ENCODE measurements at regions not wholly inside any gene's neighbourhood (a gene's known extent, or its start where the extent isn't known, plus 50 kb on each side); places are given as distances from the start of the nearest gene placed in this dataset.
"Not testable (repeated sequence)": the region's sequence is repeated elsewhere in the genome, so short reads cannot be mapped to it uniquely, and the experiment has no call there.

- DNase-seq (ENCODE audit: low read depth), result not testable (repeated sequence)
Measured at GRCh38 chr7:32816409-32816948, 75.1 kb downstream of the KBTBD2 start.

GRCh38 chr7:32814779-32815178 lies 76.8 kb downstream of the KBTBD2 start:
- not testable (repeated sequence) for DNase-seq (ENCODE audit: low read depth)

- DNase-seq (ENCODE audit: low read depth), result no peak
Measured at GRCh38 chr7:32809871-32810270, 81.7 kb downstream of the KBTBD2 start.

- DNase-seq (ENCODE audit: low read depth), result no peak
Measured at GRCh38 chr7:32809347-32809746, 82.2 kb downstream of the KBTBD2 start.

GRCh38 chr7:32803406-32804141 lies 88.0 kb downstream of the KBTBD2 start:
- DNase-seq (ENCODE audit: low read depth), result no peak

GRCh38 chr7:32802305-32802910 lies 89.2 kb downstream of the KBTBD2 start:
- DNase-seq (ENCODE audit: low read depth), result no peak

- DNase-seq (ENCODE audit: low read depth), result not testable (repeated sequence)
Measured at GRCh38 chr7:32793053-32793452, 98.5 kb downstream of the KBTBD2 start.

GRCh38 chr7:32790766-32791430 lies 100.7 kb downstream of the KBTBD2 start:
- DNase-seq (ENCODE audit: low read depth), result not testable (repeated sequence)

GRCh38 chr7:32789266-32789665 lies 102.3 kb downstream of the KBTBD2 start:
- DNase-seq (ENCODE audit: low read depth), result not testable (repeated sequence)

- DNase-seq (ENCODE audit: low read depth), result not testable (repeated sequence)
Measured at GRCh38 chr7:32788174-32788573, 103.4 kb downstream of the KBTBD2 start.

GRCh38 chr7:32785365-32785944 lies 106.1 kb downstream of the KBTBD2 start:
- not testable (repeated sequence) for DNase-seq (ENCODE audit: low read depth)

- DNase-seq (ENCODE audit: low read depth), result not testable (repeated sequence)
Measured at GRCh38 chr7:32779895-32780294, 111.7 kb downstream of the KBTBD2 start.

GRCh38 chr7:32779167-32779566 lies 112.4 kb downstream of the KBTBD2 start:
- DNase-seq (ENCODE audit: low read depth), result no peak

- not testable (repeated sequence) for DNase-seq (ENCODE audit: low read depth)
Measured at GRCh38 chr7:32777041-32777666, 114.4 kb downstream of the KBTBD2 start.

- not testable (repeated sequence) for DNase-seq (ENCODE audit: low read depth)
Measured at GRCh38 chr7:32776318-32776717, 115.2 kb downstream of the KBTBD2 start.

- not testable (repeated sequence) for DNase-seq (ENCODE audit: low read depth)
Measured at GRCh38 chr7:32775809-32776208, 115.8 kb downstream of the KBTBD2 start.

GRCh38 chr7:32774541-32774951 lies 117.0 kb downstream of the KBTBD2 start:
- DNase-seq (ENCODE audit: low read depth), result no peak

GRCh38 chr7:32768866-32769510 lies 122.6 kb downstream of the KBTBD2 start:
- not testable (repeated sequence) for DNase-seq (ENCODE audit: low read depth)

GRCh38 chr7:32768338-32768737 lies 123.2 kb downstream of the KBTBD2 start:
- DNase-seq (ENCODE audit: low read depth), result not testable (repeated sequence)

GRCh38 chr7:32765649-32766251 lies 125.8 kb downstream of the KBTBD2 start:
- not testable (repeated sequence) for DNase-seq (ENCODE audit: low read depth)

GRCh38 chr7:32765185-32765584 lies 126.4 kb downstream of the KBTBD2 start:
- no peak for DNase-seq (ENCODE audit: low read depth)

Data from HS-27A (cell line).